GM12878 (cell line): ENCODE measurements at regions not wholly inside any gene's neighbourhood (a gene's known extent, or its start where the extent isn't known, plus 50 kb on each side); places are given as distances from the start of the nearest gene placed in this dataset.

Source experiments
- EZH2 ChIP-seq: IDR thresholded peaks from 2 replicates; pipeline ENCODE4 v1.6.1; 2012; ENCODE audit warnings: low read depth, mild to moderate bottlenecking, control low read depth, inconsistent platforms, low read length, borderline replicate concordance; ENCODE audit not compliant: control insufficient read depth
- NFIC ChIP-seq: IDR thresholded peaks from 2 replicates; pipeline ENCODE4 v1.6.1; 2012; ENCODE audit warnings: low read depth, mild to moderate bottlenecking, inconsistent platforms, low read length, moderate library complexity
- NRF1 ChIP-seq: conservative IDR thresholded peaks from 2 replicates; pipeline ENCODE4 v1.6.1; 2011; ENCODE audit warnings: mild to moderate bottlenecking, low read depth, low read length, improper control_type of control experiment
- TCF7 ChIP-seq: IDR thresholded peaks from 2 replicates; pipeline ENCODE4 v1.6.1; 2014; ENCODE audit warnings: antibody characterized with exemption, borderline replicate concordance

- no peak for TF ChIP-seq TCF7
- no peak for TF ChIP-seq NFIC
- TF ChIP-seq NRF1: no peak
- no peak for TF ChIP-seq EZH2
Observed at GRCh38 chr6:149134511-149134933, 183.0 kb upstream of the TAB2 start.
